ENCODE measurements at regions not wholly inside any gene's neighbourhood (a gene's known extent, or its start where the extent isn't known, plus 50 kb on each side); places are given as distances from the start of the nearest gene placed in this dataset.

- TF ChIP-seq ARID4B (CRISPR knock-in tag; IDR thresholded peaks at IDR 0.05; ENCODE audit: borderline replicate concordance) (no peak), SP1 (CRISPR knock-in tag; conservative IDR thresholded peaks at IDR 0.05) (no peak), GTF2I (CRISPR knock-in tag; conservative IDR thresholded peaks at IDR 0.05) (no peak)
Observed at GRCh38 chr12:127811988-127812387, 455.0 kb upstream of the TMEM132C start (continued).

- TF ChIP-seq JAZF1 (CRISPR knock-in tag; IDR thresholded peaks at IDR 0.05) (no peak), CDX4 (CRISPR knock-in tag; IDR thresholded peaks at IDR 0.05; ENCODE audit: borderline replicate concordance) (no peak), CREM (CRISPR knock-in tag; IDR thresholded peaks at IDR 0.05) (no peak), PRRX2 (CRISPR knock-in tag; IDR thresholded peaks at IDR 0.05) (no peak), FOXK1 (CRISPR knock-in tag; IDR thresholded peaks at IDR 0.05) (no peak), ZNF425 (CRISPR knock-in tag; conservative IDR thresholded peaks at IDR 0.05) (no peak), STAT6 (CRISPR knock-in tag; conservative IDR thresholded peaks at IDR 0.05; ENCODE audit: low read depth) (no peak), AFF4 (CRISPR knock-in tag; IDR thresholded peaks at IDR 0.05; ENCODE audit: borderline replicate concordance) (no peak), ZNF423 (CRISPR knock-in tag; IDR thresholded peaks at IDR 0.05) (no peak), ATF3 (CRISPR knock-in tag; conservative IDR thresholded peaks at IDR 0.05) (no peak), ZNF512 (CRISPR knock-in tag; IDR thresholded peaks at IDR 0.05; ENCODE audit: borderline replicate concordance) (no peak)
- Mint-ChIP-seq H3K4me1 (no peaks in the 10 kb centered on the region), H3K4me3 (no peak overlapping the region), H3K27me3 (ENCODE audit: low read depth) (peaks cover 11% of the 10 kb centered on the region), H3K9me3 (peaks cover 70% of the 10 kb centered on the region), H3K36me3 (peaks cover 64% of the 10 kb centered on the region), H3K27ac (no peak overlapping the region)
- DNase-seq (ENCODE audit: low spot score) (no peak), ATAC-seq (no peak)
- POLR2A ChIA-PET: no interaction called here
- CTCF ChIA-PET: no interaction called here
Observed at GRCh38 chr12:127813147-127813546, 453.8 kb upstream of the TMEM132C start.
